MM.1S (cell line): ENCODE measurements at regions not wholly inside any gene's neighbourhood (a gene's known extent, or its start where the extent isn't known, plus 50 kb on each side); places are given as distances from the start of the nearest gene placed in this dataset.

Source experiments
- CTCF ChIP-seq: fragments of 300-600 bp; sonication (generic); IDR thresholded peaks from 2 replicates; pipeline ENCODE4 v1.5.1; 2016; ENCODE audit warnings: antibody characterized with exemption, low read length, mixed read lengths
- EZH2 ChIP-seq: fragments of 300-600 bp; sonication (generic); optimal IDR thresholded peaks from 2 replicates; pipeline ENCODE3; 2017; ENCODE audit warnings: low read depth, mild to moderate bottlenecking, antibody characterized with exemption, low read length, mixed read lengths
- EZH2phosphoT487 ChIP-seq: fragments of 300-600 bp; sonication (generic); IDR thresholded peaks from 2 replicates; pipeline ENCODE4 v1.6.1; 2018; ENCODE audit warnings: antibody characterized with exemption, low read length

- TF ChIP-seq CTCF (no peak), EZH2phosphoT487 (no peak), EZH2 (no peak)
Measured at GRCh38 chr6:4341078-4341797, 205.9 kb upstream of the ECI2 start.
